ENCODE measurements at regions not wholly inside any gene's neighbourhood (a gene's known extent, or its start where the extent isn't known, plus 50 kb on each side); places are given as distances from the start of the nearest gene placed in this dataset.
"Not testable (repeated sequence)": the region's sequence is repeated elsewhere in the genome, so short reads cannot be mapped to it uniquely, and the experiment has no call there.

DNA sequence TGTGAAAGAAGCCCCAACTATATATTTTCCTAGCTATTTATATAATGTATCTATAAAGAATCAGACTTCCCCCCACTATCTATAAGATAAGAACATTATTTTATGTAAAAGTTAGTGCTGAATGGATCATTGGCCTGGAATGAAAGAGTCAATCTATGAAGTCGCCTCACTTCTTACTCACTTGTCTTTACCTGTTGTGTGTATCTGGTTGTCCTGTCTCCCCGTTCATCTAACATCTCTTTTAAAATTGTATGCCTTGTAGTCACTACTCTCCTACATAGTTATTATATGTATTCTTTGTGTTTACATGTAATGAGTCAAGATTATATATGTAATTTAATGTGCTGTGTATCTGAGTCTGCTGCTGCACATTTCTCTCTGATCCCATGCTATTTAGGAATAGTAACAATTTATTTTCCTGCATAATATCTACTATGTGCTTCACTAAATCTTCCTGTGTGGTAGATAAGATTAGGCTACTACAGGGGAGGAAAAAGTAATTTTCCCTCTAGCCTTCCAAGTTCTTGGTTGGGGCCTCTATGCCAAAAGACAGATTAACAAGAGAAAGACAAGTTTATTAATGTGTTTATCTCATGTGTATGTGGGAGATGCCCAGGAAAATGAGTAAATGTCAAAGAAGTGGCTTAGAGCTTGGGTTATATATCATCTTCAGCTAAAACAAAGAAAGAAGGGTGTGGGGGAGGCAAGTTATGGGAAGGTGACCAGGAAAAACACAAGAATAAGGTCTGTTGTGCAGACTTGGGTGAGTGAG, 77.6 kb upstream of the FRMPD4 start:
- Histone ChIP-seq H3K27me3 (no peaks in the 10 kb centered on the region), H3K27ac (no peak overlapping the region), H3K9me3 (no peaks in the 10 kb centered on the region), H3K4me3 (no peak overlapping the region), H3K36me3 (no peaks in the 10 kb centered on the region), H3K4me1 (ENCODE audit: insufficient read depth) (no peaks in the 10 kb centered on the region)
- intact Hi-C loops (cut with DNase I) = no loop called here
- TF ChIP-seq POLR2A (IDR thresholded peaks at IDR 0.05) (no peak), EP300 (IDR thresholded peaks at IDR 0.05) (no peak)
- TF ChIP-seq, protein P1, sequence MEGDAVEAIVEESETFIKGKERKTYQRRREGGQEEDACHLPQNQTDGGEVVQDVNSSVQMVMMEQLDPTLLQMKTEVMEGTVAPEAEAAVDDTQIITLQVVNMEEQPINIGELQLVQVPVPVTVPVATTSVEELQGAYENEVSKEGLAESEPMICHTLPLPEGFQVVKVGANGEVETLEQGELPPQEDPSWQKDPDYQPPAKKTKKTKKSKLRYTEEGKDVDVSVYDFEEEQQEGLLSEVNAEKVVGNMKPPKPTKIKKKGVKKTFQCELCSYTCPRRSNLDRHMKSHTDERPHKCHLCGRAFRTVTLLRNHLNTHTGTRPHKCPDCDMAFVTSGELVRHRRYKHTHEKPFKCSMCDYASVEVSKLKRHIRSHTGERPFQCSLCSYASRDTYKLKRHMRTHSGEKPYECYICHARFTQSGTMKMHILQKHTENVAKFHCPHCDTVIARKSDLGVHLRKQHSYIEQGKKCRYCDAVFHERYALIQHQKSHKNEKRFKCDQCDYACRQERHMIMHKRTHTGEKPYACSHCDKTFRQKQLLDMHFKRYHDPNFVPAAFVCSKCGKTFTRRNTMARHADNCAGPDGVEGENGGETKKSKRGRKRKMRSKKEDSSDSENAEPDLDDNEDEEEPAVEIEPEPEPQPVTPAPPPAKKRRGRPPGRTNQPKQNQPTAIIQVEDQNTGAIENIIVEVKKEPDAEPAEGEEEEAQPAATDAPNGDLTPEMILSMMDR (IDR thresholded peaks at IDR 0.05) = no peak
- DNase-seq = no peak
- 69 to 77% (median 71%) methylated on average over 2 of the region's 2 CpGs for WGBS, 3 donors

DNA sequence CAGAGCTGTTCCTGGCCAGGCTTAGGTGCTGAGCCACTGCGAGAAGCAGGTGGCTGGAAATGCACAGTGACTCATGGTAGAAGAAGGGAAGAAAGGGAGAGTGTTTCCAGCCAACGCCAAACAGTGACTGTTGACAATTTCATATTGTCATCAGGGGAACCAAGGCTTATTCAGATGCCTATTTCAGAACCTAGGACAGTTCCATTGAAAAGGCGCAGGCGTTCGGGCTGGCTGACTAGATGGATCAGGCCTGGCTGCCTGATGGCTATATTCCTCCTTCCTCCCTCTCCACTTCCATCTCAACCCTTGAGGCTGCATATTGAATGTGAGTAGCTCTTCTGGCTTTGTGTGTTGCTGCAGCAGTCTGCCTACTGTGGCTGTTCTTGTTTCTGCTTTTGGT, 73.0 kb upstream of the FRMPD4 start:
- H3K4me1 ChIP-seq (ENCODE audit: insufficient read depth) = no peaks in the 10 kb centered on the region
- TF ChIP-seq POLR2A (IDR thresholded peaks at IDR 0.05) = no peak
- TF ChIP-seq EP300 (IDR thresholded peaks at IDR 0.05) = no peak
- TF ChIP-seq, protein P1 (IDR thresholded peaks at IDR 0.05) = no peak
- no peaks in the 10 kb centered on the region for H3K36me3 ChIP-seq
- no peaks in the 10 kb centered on the region for H3K9me3 ChIP-seq
- no peak overlapping the region for H3K4me3 ChIP-seq
- 23 to 32% (median 27%) methylated on average over 5 of the region's 5 CpGs for WGBS, 3 donors
- H3K27me3 ChIP-seq = no peaks in the 10 kb centered on the region
- no peak overlapping the region for H3K27ac ChIP-seq
- no peak for DNase-seq
- intact Hi-C loops (cut with DNase I) = no loop called here

DNA sequence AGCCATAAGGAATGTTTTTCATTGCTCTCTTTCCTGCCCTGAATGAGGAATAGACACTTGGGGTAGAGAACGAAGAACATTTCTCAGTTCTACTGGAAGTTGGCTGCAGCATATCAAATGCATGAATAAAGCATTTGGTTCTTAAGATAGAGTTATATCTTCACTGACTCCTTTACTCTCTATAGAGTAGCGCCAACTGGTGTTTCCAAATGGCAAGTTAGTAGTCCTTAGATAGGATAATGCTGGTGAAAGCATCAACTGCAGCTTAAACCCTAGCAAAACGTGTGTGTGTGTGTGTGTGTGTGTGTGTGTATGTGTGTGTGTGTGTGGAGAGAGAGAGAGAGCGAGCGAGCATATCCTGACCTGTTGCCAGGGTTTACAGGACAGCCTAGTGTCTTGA, 62.2 kb upstream of the FRMPD4 start:
- Histone ChIP-seq H3K4me1 (ENCODE audit: insufficient read depth) (no peaks in the 10 kb centered on the region), H3K27me3 (no peaks in the 10 kb centered on the region), H3K4me3 (no peak overlapping the region), H3K9me3 (no peaks in the 10 kb centered on the region), H3K36me3 (no peaks in the 10 kb centered on the region), H3K27ac (no peak overlapping the region)
- TF ChIP-seq EP300 (IDR thresholded peaks at IDR 0.05) (no peak), POLR2A (IDR thresholded peaks at IDR 0.05) (no peak)
- TF ChIP-seq, protein P1 (IDR thresholded peaks at IDR 0.05) = no peak
- WGBS, 3 donors = 45 to 61% (median 56%) methylated on average over 5 of the region's 5 CpGs
- DNase-seq = no peak
- intact Hi-C loops (cut with DNase I) = no loop called here

DNA sequence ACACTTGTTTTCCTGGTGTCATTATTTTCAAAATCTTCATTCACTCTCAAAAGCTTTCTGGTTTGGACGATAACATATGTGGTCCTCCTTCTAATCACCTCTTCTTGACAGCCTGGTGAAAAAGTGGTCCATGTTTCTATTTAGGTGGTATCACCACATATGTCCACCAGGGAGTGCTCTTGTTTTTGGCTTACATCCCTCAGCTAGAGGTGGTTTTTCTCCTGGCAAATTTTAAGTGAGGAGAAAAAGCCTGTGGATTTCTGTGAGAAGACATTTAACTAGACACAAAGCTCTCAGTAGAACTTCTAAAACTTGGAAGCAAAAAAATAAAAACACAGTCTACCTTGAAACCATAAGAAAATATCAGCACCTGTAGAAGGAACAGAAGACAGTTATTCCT, 58.0 kb upstream of the FRMPD4 start:
- WGBS, 3 donors = 8 to 10% (median 8%) methylated on average over 1 of the region's 1 CpG
- no peak overlapping the region for H3K27ac ChIP-seq
- no peak overlapping the region for H3K4me3 ChIP-seq
- DNase-seq = no peak
- intact Hi-C loops (cut with DNase I) = loop anchor here in 1 of 4 donors (5.0 kb wide), 1 partner anchor 167 kb away; no protein-coding TSS in a partner anchor
- H3K9me3 ChIP-seq = no peaks in the 10 kb centered on the region
- no peaks in the 10 kb centered on the region for H3K27me3 ChIP-seq
- H3K36me3 ChIP-seq = no peaks in the 10 kb centered on the region
- H3K4me1 ChIP-seq (ENCODE audit: insufficient read depth) = no peaks in the 10 kb centered on the region
- TF ChIP-seq POLR2A (IDR thresholded peaks at IDR 0.05) (no peak), EP300 (IDR thresholded peaks at IDR 0.05) (no peak)
- TF ChIP-seq, protein P1 (IDR thresholded peaks at IDR 0.05) = no peak

DNA sequence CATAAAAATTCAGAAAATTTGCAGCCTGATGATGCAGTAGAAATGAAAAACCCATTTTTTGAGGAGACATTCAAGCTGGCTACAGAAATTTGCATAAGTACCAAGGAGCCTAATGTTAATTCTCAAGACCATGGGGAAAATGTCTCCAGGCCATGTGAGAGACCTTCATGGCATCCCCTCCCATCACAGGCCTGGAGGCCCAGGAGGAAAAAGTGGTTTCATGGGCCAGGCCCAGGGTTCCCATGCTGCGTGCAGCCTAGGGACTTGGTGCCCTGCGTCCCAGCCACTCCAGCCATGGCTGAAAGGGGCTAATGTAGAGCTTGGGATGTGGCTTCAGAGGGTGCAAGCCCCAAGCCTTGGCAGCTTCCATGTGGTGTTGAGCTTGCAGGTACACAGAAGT, 55.3 kb upstream of the FRMPD4 start:
- not testable (repeated sequence) for DNase-seq; H3K4me3 ChIP-seq; H3K4me1 ChIP-seq (ENCODE audit: insufficient read depth); H3K27ac ChIP-seq; H3K9me3 ChIP-seq; H3K36me3 ChIP-seq; H3K27me3 ChIP-seq
- WGBS, 3 donors = 75 to 90% (median 82%) methylated on average over 2 of the region's 2 CpGs
- intact Hi-C loops (cut with DNase I) = loop anchor here in 1 of 4 donors (5.0 kb wide), 1 partner anchor 164 kb away; no protein-coding TSS in a partner anchor
